NCI-H1092 (cell line): ENCODE measurements at regions not wholly inside any gene's neighbourhood (a gene's known extent, or its start where the extent isn't known, plus 50 kb on each side); places are given as distances from the start of the nearest gene placed in this dataset.

Experiments
- DNase-seq: peaks from one replicate; lab custom pipeline; 2025; lab: John Stamatoyannopoulos, UW

DNA sequence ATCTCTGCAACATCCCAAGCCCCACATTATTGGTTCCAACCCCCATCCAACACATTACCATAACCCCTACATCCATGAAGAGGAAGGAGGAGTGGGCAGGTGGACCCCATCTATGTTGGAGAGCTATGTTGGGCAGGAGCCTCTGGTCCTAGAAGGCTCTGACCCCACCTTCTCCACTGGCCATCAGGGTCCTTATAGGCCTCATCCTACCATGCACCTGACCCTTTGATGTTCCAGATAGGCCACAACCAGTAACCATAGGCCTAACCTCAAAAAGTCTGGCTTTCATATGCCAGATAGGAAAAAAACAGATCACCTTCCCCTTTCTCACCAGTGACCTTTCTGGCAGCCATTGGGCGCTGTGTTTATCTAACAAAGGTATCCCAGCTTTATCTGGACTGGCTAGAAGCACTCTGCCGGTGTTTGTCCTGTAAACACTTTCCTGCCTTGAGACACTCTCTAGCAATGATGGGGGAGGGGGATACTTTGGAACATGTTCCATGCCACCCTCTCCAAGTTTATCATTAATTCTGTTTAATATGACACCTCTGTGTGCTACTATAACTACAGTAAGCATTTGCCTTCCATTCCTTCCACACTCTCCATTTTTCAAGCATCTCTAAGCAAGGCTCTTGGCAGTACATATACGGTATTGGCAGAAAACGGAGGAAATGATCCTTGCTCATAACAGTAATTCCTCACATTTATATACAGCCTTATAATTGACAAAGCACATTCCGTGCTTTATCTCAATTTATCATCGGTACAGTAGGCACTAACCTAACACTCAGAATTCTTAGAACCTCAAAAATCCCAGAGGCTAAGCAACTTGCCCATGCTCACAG, 377.1 kb downstream of the VPS13C start:
- DNase-seq: no peak

DNA sequence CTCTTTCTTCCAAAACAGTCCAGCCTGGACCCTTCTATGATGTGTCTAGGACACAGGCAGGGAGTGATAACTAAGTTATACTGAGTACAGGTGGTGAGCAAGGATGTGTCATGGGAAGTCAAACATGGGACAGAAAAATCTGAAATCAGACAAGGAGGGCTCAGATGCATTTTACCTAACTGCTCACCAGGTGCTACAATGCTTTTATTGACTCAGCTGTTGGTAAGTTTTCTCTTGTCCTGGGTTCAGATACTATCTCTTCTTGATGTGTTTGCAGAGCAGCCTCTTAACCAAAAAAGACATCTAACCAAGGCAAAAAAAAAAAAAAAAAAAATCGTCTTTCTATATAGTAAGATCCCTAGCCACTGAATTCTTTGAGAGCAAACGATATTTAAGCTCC, 378.6 kb downstream of the VPS13C start:
- no peak for DNase-seq

DNA sequence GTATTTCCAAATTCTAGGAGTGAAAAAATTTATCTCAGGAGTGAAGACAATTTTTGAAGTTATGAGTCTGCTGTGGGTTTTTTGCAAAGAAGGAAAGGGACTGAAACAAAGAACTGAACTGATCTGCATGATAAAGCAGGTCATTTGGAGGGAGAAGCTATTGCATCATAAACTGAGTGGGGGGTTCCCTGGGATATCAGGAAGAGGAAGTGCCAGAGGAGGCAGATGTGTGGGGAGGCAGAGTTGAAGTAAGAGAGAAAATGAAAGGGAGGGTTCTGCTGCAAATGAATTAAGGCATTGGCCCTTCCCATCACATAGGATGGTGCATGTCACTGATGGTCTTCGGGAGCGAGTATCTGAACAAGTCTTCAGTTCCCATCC, 379.2 kb downstream of the VPS13C start:
- DNase-seq: no peak

DNA sequence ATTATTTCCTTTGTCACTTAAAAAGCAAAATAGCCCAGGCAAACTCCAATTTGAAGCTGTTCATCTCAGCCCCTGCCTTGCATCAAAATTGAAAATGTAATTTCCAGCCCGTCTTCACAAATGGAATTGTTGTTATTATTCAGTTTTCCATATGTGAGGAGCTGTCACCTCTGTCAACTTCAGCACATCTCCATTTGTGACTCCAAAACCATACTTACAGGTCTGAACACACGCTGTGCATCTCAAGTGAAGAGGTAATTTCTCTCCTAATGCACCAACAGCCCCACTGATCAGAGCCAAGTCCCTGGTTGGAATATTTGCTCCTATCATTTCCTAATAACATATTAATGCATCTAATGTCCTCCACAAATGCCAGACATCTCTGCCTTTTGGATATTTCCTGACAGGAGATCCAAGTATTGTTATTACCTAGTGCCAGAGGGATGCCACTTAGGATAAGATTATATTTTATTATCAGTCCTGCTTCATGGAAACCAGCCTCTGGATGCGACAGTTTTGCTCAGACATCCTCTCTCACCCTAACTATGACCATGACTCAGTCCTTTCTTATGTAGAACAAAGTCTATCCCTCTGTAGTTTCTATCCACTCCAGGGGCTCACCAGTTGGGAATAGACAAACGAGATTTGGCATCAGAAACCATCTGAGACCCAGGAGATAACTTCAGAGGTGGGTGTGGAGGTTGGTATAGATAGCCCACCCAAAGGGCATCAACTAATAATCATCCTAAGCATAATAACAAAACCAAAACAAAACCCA, 379.8 kb downstream of the VPS13C start:
- no peak for DNase-seq

DNA sequence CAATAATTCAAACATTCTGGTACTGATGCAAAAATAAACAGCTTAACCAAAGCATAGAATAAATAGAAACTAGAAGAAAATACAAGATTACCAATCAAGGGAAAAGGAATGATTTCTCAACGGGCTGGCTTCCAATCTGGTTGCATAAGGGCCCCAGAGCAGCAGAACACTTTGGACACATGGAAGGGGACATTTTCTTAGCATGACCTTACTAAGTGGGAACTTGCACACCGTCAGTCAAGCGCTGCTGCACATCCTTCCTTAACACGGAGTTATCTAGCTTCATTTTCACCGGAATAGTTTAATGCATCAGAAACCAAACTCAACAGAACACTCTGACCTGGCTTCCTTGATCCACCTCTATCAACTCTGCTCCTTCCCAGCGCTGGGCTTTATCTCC, 388.5 kb downstream of the VPS13C start:
- no peak for DNase-seq

DNA sequence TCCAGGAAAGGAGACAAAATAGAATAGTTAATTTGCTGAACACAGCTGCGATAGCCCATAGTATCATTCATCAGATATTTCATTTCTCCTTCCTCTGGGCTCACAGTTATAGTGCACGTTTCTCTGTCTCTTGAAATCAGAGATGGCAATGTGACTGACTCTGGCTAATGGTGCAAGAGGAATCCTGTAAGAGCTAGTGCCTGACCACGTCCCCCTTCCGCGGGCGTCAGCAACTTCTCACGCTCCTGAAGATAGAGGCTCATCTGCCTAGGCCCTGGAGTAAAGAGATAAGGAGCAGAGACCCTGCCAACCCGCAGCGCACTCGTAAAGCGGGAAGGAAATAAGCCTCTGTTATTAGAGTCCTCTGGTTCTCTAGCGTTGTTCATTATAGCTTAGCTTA, 391.8 kb downstream of the VPS13C start:
- DNase-seq: no peak

DNA sequence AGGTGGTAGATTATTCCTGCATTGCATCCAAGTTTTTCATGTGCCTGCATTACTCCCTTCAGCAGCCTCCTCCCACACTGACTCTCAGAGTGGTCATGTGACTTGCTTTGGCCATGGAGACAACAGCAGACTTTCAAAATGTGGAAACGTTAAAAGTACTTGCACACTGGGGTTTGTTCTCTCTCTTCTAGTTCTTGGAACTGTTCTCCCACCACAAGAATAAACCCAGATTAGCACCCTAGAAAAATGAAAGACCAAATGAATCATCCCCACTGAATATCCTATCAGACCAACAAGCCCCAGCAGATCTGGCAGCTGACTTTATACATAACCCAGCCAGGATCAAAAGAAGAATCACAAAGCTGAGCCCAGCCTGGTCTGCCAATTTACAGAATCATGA, 398.5 kb downstream of the VPS13C start:
- no peak for DNase-seq

DNA sequence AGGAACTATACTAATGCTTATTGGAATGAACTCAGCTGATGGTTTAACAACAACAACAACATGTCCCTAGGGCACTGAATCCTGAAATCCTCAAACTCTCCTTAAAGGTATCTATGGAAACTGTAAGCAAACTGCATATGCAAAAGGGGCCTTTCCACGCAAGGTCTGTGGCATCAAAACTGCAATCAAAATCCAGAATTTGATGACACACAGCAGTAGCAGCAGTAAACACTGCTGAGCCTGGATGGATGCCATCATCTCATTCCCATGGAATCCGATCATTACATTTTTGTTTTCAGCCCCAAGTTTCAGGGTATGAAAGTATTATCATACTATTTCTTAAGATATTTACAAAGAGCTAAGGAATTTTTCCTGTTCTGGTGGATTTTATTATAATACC, 399.7 kb downstream of the VPS13C start:
- DNase-seq: no peak

DNA sequence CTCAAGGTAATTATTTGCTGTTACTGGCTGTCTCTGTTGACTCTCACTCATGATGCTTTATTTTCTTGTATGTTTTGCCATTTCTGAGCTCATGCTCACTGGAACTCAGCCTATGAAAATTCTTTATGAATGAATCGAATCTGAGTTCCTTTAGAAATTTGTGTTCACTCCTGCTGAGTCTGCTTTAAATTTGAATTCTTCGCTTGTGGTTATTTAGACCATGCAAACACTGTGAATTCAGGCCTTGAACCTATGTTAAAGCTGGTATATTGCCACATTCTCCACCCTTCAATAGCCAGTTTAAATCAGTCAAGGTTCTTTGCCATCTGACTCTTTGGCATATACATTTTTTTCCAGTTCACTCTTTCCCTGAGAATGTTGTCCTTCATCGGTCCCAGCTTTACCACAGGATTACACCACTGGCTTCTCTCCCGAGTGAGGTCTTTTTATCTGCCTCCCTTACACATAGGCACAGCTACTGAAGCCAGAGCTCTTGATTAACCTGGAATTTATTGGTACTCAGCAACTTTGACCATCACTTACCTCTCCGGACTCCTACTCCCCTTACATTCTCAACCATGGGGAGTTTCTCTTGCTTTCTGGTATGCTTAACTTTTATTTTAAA, 400.6 kb downstream of the VPS13C start:
- DNase-seq: no peak

DNA sequence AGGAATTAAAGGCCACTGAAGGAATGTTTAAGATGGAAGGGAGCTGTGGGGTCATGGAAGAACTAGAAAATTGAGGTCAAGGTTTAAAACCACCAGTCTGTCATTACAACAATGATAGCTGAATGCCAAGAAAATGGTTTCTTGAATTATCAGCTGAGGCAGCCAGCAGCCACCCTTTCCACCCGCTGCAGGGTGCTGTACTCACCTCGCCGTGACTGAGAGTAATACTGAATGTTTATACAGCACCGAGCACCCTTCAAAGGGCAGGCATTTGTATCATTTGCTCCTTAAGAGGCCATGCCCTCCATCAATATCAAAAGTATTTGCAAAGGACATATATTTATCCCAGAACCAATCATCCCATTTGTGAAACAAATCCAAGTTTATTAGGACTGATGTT, 402.8 kb downstream of the VPS13C start:
- no peak for DNase-seq

DNA sequence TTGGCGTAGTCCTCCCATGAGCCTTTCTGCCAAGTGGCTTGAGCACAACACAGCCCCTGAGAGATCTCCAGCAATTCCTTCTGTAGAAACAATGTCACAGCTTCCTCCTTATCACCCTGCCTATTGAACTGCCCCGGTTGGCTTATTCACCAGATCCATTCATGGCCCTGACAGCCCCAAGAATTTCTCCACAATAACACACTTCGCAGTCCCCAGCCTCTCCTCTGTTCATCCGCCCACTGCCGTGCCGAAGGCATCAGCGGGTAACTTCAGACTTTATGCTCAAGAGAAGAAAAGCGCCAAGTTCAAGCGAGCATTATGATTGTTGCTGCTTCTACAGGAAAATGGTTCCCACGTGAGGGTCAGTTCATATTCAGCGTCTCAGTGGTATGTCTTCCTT, 403.9 kb downstream of the VPS13C start:
- DNase-seq: no peak

DNA sequence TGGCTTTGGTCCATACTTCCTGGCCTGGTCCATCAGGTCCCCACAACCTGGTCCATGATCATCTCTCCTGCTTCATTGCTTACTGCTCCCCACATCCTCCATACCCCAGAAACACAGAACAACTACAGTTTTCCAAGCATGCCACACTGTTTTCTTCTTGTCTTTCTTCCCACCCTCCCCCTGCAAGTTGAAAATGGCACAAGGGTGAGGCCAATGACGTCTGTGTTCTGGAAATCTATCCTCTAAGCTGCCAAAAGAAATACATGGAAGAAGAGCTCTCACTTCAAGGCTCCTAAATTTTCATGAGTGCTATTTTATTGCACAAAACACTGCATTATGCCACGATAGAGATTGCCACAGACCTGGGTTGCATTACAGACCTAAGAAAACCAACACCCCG, 404.4 kb downstream of the VPS13C start:
- no peak for DNase-seq

DNA sequence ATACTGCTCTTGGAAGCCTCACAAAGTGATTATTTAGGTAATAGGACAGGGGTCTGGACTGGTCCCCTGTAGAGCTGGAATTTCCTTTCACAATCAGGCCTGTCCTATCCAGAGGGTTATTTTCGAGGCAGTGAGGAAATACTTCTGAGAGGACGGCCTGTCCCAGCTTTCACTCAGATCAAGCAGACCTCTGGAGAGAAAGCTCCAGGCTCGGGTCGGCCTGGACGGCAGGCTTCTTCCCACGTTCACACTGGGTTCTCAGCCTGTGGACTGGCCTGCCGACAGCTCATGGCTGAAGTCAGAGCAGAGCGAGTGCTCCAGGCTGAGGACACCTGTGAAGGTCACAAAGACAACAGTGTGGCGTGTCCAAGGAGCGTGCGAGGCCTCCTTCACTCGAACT, 405.3 kb downstream of the VPS13C start:
- DNase-seq: no peak

DNA sequence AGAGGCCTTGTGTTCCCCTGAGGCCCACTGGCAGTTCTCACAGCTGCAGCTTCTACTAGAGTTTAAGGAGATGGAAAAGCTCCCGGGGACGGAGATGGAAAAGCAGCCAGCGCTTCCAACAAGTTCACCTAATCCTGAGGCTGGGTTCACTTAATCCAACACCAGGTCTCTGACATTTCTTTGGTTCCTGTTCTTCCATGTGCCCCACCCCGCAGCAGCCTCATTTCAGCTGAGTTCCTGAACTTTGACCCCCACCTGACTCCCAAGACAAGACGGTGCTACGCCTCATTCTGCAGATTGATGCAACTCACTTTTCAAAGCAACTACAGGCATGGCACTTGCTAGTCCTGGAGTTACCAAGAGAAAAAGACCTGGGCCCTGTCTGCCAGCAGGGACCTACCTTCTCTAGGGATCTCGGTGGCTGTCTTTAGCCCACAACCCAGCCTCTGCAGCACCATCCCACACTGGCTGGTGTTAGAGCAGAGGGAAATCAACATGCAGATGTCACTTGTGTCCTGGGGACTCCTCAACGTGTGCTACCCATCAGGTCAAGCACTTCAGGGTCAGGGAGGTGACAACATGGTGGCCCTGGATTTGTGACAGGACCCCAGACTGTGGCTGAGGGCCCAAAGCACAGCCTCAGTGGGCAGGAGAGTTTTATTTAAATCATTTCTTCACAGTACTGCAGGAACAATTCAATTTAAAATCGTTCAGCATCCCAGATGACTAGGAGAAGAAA, 406.1 kb downstream of the VPS13C start:
- no peak for DNase-seq

DNA sequence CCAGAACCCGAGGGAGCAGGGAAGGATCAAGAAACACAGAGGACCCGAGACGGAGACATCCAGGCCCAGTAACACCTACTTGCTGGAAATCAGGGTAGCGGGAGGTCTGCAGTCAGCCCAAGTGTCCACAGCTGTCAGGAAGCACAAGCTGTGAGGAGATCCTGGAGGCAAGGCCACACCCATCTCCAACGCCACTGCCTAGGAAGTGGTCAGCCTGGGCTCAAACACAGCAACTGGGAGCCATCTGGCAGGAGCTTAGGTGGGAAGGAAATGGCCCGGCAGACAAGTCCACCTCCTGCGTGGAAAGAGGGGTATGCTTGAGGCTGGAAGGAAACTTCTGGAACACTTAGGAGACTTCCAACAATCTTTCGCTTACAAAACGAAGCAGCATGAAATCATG, 407.1 kb downstream of the VPS13C start:
- DNase-seq: no peak

DNA sequence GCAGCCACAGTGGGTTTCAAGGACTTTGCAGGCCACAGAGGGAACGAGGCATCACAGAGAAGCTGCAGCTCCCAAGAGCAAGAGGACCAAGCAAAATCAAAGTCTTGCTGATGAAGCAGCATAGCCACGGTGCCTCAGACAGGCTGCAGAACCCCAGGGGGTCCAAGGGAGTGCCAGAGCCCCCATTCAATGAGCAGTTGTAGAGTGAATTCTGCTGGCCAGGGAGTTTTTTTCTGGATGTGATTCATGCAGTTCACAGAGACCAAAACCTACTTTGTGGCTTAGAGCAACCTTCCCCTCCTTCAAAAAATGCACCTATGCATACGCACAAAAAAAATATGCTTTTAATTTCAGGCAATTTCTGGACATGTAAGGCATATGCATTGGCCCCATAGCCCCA, 409.0 kb downstream of the VPS13C start:
- DNase-seq: no peak

DNA sequence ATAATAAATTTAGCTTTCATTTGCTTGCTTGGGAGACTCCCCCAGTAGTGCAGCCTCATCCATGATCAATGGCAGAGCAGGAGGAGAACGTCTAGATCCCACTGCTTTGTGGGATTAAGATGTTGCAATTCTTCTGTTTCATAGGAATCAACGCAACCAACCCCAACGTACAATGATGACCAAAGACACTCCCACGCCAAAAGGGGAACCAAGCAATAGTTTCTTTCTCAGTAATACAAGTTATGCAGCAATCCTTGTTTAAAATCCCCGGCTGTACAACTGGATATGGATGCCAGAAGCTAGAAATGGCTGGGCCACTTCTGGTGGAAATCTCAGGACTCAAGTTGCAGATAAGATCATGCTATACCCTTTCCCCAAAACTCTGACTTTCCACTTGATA, 411.2 kb downstream of the VPS13C start:
- DNase-seq: no peak

DNA sequence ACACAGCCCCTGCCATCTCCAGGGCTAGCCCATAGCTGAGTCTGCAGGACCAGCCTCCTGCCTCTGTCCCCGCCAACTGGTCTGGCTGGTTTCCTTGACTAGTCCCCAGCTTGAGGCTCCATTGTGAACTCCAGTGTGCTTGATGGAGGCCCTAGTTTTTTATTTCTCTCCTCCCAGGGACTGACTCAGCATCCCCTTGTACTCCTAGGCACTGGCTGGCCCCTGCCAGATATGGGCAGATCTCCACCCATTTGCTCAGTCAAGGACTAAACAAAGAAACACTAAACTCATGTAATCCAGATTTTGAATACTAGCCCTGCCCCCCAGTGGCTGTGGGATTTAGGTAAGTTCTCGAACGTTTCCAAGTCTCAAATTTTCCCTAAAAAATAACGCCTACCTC, 415.4 kb upstream of the RORA start:
- DNase-seq: no peak

DNA sequence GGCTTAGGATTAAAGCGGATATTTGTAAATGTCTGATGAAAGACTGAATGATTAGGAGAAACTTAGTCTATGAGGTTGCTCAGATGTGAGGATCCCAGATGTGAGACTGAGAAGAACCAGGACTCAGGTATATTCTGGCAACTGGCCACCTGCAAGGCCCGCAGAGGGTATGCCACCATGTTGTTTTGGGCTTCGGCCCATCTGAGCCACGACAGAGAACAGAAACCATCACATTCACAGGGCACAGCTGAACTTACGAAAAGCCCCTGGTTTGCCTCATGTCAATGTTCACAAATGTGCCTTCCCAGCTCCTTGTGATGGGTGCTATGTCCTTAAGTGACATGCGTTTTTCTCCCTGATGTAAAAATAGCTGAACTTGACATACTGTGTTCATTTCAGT, 412.5 kb upstream of the RORA start:
- DNase-seq: no peak

DNA sequence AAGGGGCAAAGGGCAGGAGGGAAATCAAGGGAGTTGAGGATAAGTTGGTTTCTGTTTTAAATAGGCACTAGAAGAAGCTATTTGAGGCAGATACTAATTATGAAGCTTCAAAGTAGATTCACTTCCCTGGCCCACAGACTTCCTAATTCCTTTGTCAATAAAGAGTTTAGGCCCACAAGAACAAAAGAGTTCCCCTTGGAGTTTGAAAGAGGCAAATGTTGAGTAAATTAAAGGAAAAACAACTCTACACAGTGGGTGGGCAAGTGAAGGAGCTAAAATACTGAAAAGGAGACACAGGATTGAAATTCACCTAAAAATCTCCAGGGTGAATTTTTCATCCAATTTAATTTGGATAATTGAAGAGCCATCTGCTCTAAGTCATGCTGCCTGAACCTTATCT, 411.7 kb upstream of the RORA start:
- no peak for DNase-seq

DNA sequence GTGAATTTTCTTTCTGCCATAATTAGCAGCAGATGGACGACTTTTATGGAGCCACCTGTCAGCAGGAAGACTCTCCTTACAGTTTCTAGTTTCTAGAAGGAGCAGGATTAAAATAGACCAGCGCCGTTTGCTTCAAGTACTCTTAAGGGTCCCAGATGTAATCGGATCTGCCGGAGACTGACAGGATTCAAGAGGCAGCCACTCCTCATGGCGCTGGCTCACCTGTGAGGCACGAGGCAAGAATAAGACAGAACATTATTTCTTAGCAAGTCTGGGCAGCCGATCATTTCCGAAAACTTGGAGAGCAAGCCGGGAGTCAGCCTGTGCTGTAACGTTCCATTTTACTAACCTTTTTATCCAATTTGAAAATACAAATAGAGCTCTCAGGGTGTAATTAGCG, 410.4 kb upstream of the RORA start:
- no peak for DNase-seq

DNA sequence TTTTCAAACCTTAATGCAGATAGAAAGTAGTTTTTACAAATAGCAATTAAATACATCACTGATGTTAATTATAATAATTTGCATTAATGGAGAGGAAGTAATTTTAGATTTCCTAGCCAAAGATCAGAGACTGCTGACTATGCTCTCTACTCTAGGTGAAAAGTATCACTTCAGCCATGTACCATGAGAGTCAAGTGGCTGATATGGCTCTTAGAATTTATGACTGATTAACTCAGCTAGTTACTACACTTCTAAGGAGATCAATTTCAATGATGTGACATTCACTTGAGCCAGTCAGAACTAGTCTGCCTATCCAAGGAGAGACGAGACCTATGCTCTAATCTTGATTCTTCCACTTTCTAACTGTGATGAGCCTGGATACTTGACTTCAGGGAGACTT, 405.7 kb upstream of the RORA start:
- DNase-seq: no peak

DNA sequence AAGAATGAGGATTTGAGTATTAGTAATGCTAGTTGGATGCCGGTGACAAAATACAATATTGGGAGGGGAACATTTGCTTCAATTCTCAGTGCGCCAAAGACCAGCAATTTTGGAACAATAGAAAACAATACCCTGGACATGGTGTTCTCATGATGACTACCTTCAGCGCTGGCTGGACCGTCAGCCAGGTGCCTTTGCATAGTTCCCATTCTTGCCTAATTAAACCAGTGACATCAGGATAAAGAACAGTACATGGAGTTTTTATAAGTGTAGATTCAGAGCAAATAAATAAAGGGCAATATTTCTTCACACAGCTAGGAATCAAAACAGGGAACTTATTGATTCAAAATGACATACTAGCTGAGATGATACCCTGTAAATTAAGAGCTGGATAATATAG, 404.8 kb upstream of the RORA start:
- DNase-seq: no peak
